K562 (cell line): ENCODE measurements at regions not wholly inside any gene's neighbourhood (a gene's known extent, or its start where the extent isn't known, plus 50 kb on each side); places are given as distances from the start of the nearest gene placed in this dataset.
A peak's percentile ranks its signal among the peaks of the same experiment; 100 is the strongest.

Source experiments
- ATAC-seq: fragments of 200-7000 bp; cut with Tn5 transposase; 3 replicates; pipeline ENCODE4 v1.9.1; 2020; ENCODE audit warnings: moderate library complexity
- BruUV-seq: library from RNA; stranded (reverse); fragments of 400-500 nt; replicated peaks from 2 replicates; lab custom pipeline; 2021; lab: Mats Ljungman, UMichigan
- CTCF ChIA-PET: fragments of 300-600 bp; formaldehyde crosslinking; extraction: SDS; loops from one replicate; lab custom pipeline; 2021; ENCODE audit warnings: low intra/inter-chr PET ratio; lab: Yijun Ruan, JAX
- POLR2A ChIA-PET: fragments of 300-600, 350-650 bp; sonication (Branson Sonifier 250); formaldehyde crosslinking; extraction: SDS; loops from one replicate; lab custom pipeline; 2021; ENCODE audit warnings: antibody characterized with exemption, inconsistent platforms; lab: Yijun Ruan, JAX
- DNase-seq, 4 experiments: peaks; one replicate each; pipeline versions ENCODE4 v3.0.0 to v3.0.0-alpha.2; 2011 to 2018; ENCODE audit warnings: low spot score in 3 of 4, mixed read lengths in 3 of 4; ENCODE audit errors: extremely low read depth in 1 of 4
- FAIRE-seq: peaks from 2 replicates; lab custom pipeline; 2011; peaks lifted over from hg19 to GRCh38; lab: Jason Lieb, UNC
- H2AFZ ChIP-seq: 2 replicates; pipeline ENCODE4 v1.6.0; 2011; ENCODE audit warnings: low read depth, low read length, control low read depth, inconsistent platforms
- H3K27ac ChIP-seq: fragments of 200-600 bp; 3 replicates; pipeline ENCODE4 v1.8.0; 2011; ENCODE audit warnings: low read depth, mild to moderate bottlenecking, control low read depth, inconsistent platforms, low read length, moderate library complexity, mixed read lengths; ENCODE audit errors: extremely low read depth
- H3K27me3 ChIP-seq, 2 experiments: fragments of 300-600 bp in 1 of 2; 2 replicates in 1 of 2; 3 replicates in 1 of 2; pipeline versions ENCODE4 v1.6.0 to v1.8.0; 2011; ENCODE audit warnings: inconsistent platforms in 2 of 2, low read length in 2 of 2, mild to moderate bottlenecking in 1 of 2, mixed read lengths in 1 of 2, moderate library complexity in 1 of 2; ENCODE audit not compliant: control insufficient read depth in 2 of 2, insufficient read depth in 2 of 2
- H3K36me3 ChIP-seq: fragments of 300-600 bp; 3 replicates; pipeline ENCODE4 v1.8.0; 2011; ENCODE audit warnings: mild to moderate bottlenecking, low read length, inconsistent platforms; ENCODE audit not compliant: control insufficient read depth, insufficient read depth
- H3K4me1 ChIP-seq, 2 experiments: fragments of 200-600 bp in 1 of 2; replicated peaks in 1 of 2; 2 replicates in 1 of 2; 3 replicates in 1 of 2; pipeline versions ENCODE4 v1.5.1 to v1.8.0; 2011; ENCODE audit warnings: inconsistent platforms in 2 of 2, low read length in 2 of 2, mild to moderate bottlenecking in 1 of 2, mixed read lengths in 1 of 2, moderate library complexity in 1 of 2; ENCODE audit not compliant: control insufficient read depth in 2 of 2, insufficient read depth in 2 of 2
- H3K4me2 ChIP-seq: 2 replicates; pipeline ENCODE4 v1.6.1; 2011; ENCODE audit warnings: low read length, control low read depth, inconsistent platforms, mixed read lengths; ENCODE audit not compliant: insufficient read depth
- H3K4me3 ChIP-seq: fragments of 200-600 bp; sonication (generic), shearing (Covaris generic); 2 replicates; pipeline ENCODE4 v1.5.1; 2016; ENCODE audit warnings: control low read depth, inconsistent platforms
- H3K79me2 ChIP-seq: fragments of 200-600 bp; 3 replicates; pipeline ENCODE4 v1.8.0; 2011; ENCODE audit warnings: low read length, inconsistent platforms; ENCODE audit not compliant: control insufficient read depth, insufficient read depth
- H3K9ac ChIP-seq, 2 experiments: 2 replicates each; pipeline versions ENCODE4 v1.6.0 to v1.6.1; 2011; ENCODE audit warnings: low read depth in 2 of 2, low read length in 2 of 2, control low read depth in 1 of 2, inconsistent platforms in 1 of 2, mild to moderate bottlenecking in 1 of 2, mixed read lengths in 1 of 2; ENCODE audit not compliant: insufficient read depth in 1 of 2
- H3K9me1 ChIP-seq: one replicate; pipeline ENCODE4 v1.6.0; 2011; ENCODE audit warnings: inconsistent platforms, mild to moderate bottlenecking, low read length, moderate library complexity; ENCODE audit not compliant: control insufficient read depth, insufficient read depth
- H3K9me3 ChIP-seq: replicated peaks from 2 replicates; pipeline ENCODE4 v1.5.1; 2011; ENCODE audit warnings: low read depth, low read length, inconsistent platforms; ENCODE audit not compliant: control insufficient read depth, insufficient read depth
- H4K20me1 ChIP-seq: replicated peaks from 2 replicates; pipeline ENCODE4 v1.6.1; 2011; ENCODE audit warnings: low read length, inconsistent platforms, mixed read lengths; ENCODE audit not compliant: control insufficient read depth, insufficient read depth
- PTBP1 ChIP-seq: fragments of 200-400 bp; formaldehyde crosslinking; IDR thresholded peaks from 2 replicates; pipeline ENCODE4 v1.6.1; 2017; ENCODE audit warnings: low read depth, low read length
- RBM25 ChIP-seq: fragments of 200-400 bp; formaldehyde crosslinking; IDR thresholded peaks from 2 replicates; pipeline ENCODE4 v1.6.1; 2018; ENCODE audit warnings: low read length, low read depth, moderate library complexity; ENCODE audit not compliant: severe bottlenecking
- WGBS: fragments of 100-300 bp; shearing (Covaris generic); methylation state at CpG from one replicate; pipeline ENCODE4 v1.1.6; 2016; ENCODE audit warnings: low coverage, mixed read lengths; ENCODE audit not compliant: insufficient coverage; ENCODE audit errors: missing lambda C conversion rate; 5-methylcytosine and 5-hydroxymethylcytosine counted together
- in situ Hi-C: fragments of 300-500 bp; cut with MboI; formaldehyde crosslinking; loops from 4 replicates; pipeline ENCODE4 v1.15.0; 2018; ENCODE audit warnings: inconsistent platforms, mixed read lengths
- intact Hi-C: fragments of 100-400 bp; cut with micrococcal nuclease; formaldehyde crosslinking; loops from 2 replicates; pipeline ENCODE4 v1.14.2; 2022
- TF ChIP-seq, protein P1 (sequence below): fragments of 250-450 bp; sonication (Bioruptor Pico); IDR thresholded peaks from 2 replicates; pipeline ENCODE4 v1.5.0; 2021; ENCODE audit warnings: mild to moderate bottlenecking, moderate library complexity

DNA sequence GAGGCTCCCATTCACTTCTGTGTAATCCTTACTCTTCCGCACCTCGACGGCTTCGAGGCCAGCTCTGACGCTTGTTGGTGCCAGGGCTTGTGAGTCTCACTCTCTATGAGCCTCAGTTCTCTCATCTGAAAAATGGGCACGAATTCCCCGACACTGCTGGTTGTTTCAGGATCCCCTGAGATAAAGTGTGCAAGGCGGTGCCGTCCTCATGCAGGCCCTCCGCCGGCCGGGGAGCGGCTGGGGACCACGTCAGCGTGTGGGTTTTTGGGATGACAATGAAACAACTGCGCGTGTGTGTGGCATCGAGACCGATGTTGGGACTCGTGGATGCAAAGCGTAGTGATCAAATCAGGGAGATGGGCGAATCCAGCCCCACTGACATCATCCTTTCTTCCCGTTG is 75.6 kb downstream of the FOXL3 start:
- no peak overlapping the region for H3K4me2 ChIP-seq
- in situ Hi-C loops: no loop called here

More for the DNA sequence above, 75.6 kb downstream of the FOXL3 start:
- Histone ChIP-seq H3K27ac (no peak overlapping the region), H2AFZ (no peak overlapping the region), H3K79me2 (no peaks in the 10 kb centered on the region), H3K36me3 (no peaks in the 10 kb centered on the region), H3K9me3 (no peaks in the 10 kb centered on the region), H3K9me1 (peaks cover 2% of the 10 kb centered on the region), H3K27me3 (peaks cover 45 to 83% of the 10 kb centered on the region in 2 experiments), H4K20me1 (no peaks in the 10 kb centered on the region; the same call in 1 of the 2 replicates), H3K9ac (no peak overlapping the region), H3K4me1 (peaks cover 10 to 32% of the 10 kb centered on the region in 2 experiments; a peak in 4 of 5 replicates), H3K4me3 (no peak overlapping the region)
- ATAC-seq (no peak), FAIRE-seq (no peak), DNase-seq (no peak)
- intact Hi-C loops: no loop called here
- WGBS: 30% methylated on average over 23 of the region's 23 CpGs
- TF ChIP-seq, protein P1, sequence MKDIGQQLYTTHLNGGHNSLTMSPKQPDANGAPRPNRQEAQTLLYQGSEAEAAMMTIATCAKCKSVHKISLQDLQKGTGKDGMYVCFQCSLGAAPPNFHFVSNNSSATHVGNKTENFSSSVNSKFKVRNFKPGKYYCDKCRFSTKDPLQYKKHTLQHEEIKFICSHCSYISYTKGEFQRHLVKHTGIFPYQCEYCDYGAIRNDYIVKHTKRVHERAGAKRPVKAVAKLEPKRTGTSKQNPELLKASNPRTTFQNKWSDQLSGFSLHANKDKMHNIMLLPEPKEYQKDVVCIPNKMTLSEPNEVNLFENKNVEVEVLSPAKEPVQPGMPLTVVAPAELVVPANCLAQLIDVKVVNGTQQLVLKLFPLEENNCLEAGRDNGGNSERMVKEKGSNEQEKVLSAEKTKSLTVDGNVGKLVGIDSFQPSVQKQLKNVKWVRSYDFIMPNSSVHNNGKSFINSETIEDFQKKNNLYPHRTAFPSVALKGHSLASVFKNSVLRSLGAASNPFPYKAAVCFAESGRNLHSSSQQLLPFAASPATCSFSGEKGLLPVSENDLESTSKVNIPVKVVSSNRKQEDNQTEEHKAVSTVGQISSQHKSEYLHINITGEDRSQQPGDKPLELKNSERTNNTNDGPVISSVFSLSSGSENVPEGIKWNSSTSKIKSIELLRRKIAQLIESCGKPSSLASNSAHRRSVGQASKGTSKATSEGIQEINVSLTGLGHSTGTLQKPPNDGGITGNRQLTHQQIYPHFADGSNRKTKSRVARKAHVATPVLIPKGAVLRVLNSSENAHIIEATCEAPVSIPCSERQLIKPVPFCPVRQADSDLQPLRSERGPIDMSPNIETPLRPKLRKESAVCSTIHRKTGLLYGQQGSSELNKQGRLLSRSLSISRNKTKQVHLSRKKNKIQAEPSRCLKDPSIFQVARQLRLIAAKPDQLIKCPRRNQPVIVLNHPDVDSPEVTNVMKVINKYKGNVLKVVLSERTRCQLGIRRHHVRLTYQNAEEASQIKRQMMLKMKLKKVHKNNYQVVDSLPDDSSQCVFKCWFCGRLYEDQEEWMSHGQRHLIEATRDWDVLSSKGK (CRISPR knock-in tag): no peak
- TF ChIP-seq RBM25: peak; percentile 40
- TF ChIP-seq PTBP1: no peak
- BruUV-seq: no TSS peak
- ChIA-PET POLR2A (interaction anchor here (0.8 kb wide), 1 partner anchor 11 kb away, joined by 3 read pairs; no protein-coding TSS in a partner anchor), CTCF (interaction anchor here (0.6 kb wide), 1 partner anchor 689 kb away, joined by 3 read pairs; no protein-coding TSS in a partner anchor)
